ENCODE measurements at regions not wholly inside any gene's neighbourhood (a gene's known extent, or its start where the extent isn't known, plus 50 kb on each side); places are given as distances from the start of the nearest gene placed in this dataset.

GRCh38 chr2:223433461-223433860 is 168.7 kb downstream of the SCG2 start:
- H2AFZ ChIP-seq (ENCODE audit: control insufficient read depth, low read depth, low read length), result no peak overlapping the region
- TF ChIP-seq MEF2A (IDR thresholded peaks at IDR 0.05; ENCODE audit: insufficient read depth, low read depth, low read length), result no peak
- no peak for TF ChIP-seq SRF (IDR thresholded peaks at IDR 0.05; ENCODE audit: low read depth in 2 of 2, low read length in 2 of 2)
- TF ChIP-seq SMARCA5 (IDR thresholded peaks at IDR 0.05), result no peak
- TF ChIP-seq CUX1 (IDR thresholded peaks at IDR 0.05; ENCODE audit: insufficient replicate concordance, low read depth, low read length), result no peak
- TF ChIP-seq ZBED1 (IDR thresholded peaks at IDR 0.05; ENCODE audit: borderline replicate concordance), result no peak
- TF ChIP-seq POLR2AphosphoS5 (IDR thresholded peaks at IDR 0.05; ENCODE audit: low read length), result no peak
- no peak for TF ChIP-seq SP1 (IDR thresholded peaks at IDR 0.05; ENCODE audit: low read depth, low read length)
- intact Hi-C loops (cut with micrococcal nuclease; ENCODE audit: unreplicated experiment), result no loop called here
- ChIA-PET SMC1A (ENCODE audit: uncharacterized antibody, unreplicated experiment) (interaction anchor here (0.8 kb wide), 1 partner anchor 12 kb away, joined by 4 read pairs; no protein-coding TSS in a partner anchor), CTCF (no interaction called here), RAD21 (ENCODE audit: unreplicated experiment) (no interaction called here), POLR2A (no interaction called here)
- no peak overlapping the region for H3K9ac ChIP-seq (ENCODE audit: control insufficient read depth, insufficient read depth, low read length)
- H3K4me2 ChIP-seq (ENCODE audit: control insufficient read depth, insufficient read depth), result no peak overlapping the region
- in situ Hi-C loops (cut with MboI), result no loop called here
- no peaks in the 10 kb centered on the region for H3K9me3 ChIP-seq (replicated peaks; ENCODE audit: control insufficient read depth, insufficient read depth, low read length)
- no peaks in the 10 kb centered on the region for H3K79me2 ChIP-seq (ENCODE audit: control insufficient read depth, insufficient read depth, low read length)
- WGBS (ENCODE audit: insufficient coverage, insufficient replicate concordance, low lambda C conversion rate, missing lambda C conversion rate), result 57% methylated on average over 5 of the region's 5 CpGs
- DNase-seq (ENCODE audit: low read depth, low spot score), result no peak
- no TSS peak for BruUV-seq (replicated peaks)
- H3K4me3 ChIP-seq, result no peak overlapping the region
- no peaks in the 10 kb centered on the region for H4K20me1 ChIP-seq (ENCODE audit: control insufficient read depth, insufficient read depth)
- H3K27me3 ChIP-seq (replicated peaks in 1 of 2; ENCODE audit: control insufficient read depth in 2 of 2, insufficient read depth in 2 of 2, low read length in 1 of 2), result no peaks in the 10 kb centered on the region
- H3K27ac ChIP-seq (ENCODE audit: control insufficient read depth, insufficient read depth), result no peak overlapping the region
- FAIRE-seq, result no peak
- H3K4me1 ChIP-seq (ENCODE audit: control insufficient read depth, insufficient read depth, low read length), result no peaks in the 10 kb centered on the region
- no peaks in the 10 kb centered on the region for H3K36me3 ChIP-seq (ENCODE audit: control insufficient read depth in 2 of 2, insufficient read depth in 2 of 2, low read length in 1 of 2)
- no peak for ATAC-seq

All from GM12878 (cell line).